Uterus (tissue), 2 donors: ENCODE measurements at regions not wholly inside any gene's neighbourhood (a gene's known extent, or its start where the extent isn't known, plus 50 kb on each side); places are given as distances from the start of the nearest gene placed in this dataset.

Experiments used
- CTCF ChIP-seq, 4 experiments: fragments of 200-600 bp in 2 of 4; fragments of 450-650 bp in 2 of 4; sonication (generic) in 2 of 4; IDR thresholded peaks; one replicate each; pipeline ENCODE4 v1.5.1; 2016 to 2019; ENCODE audit warnings: antibody characterized with exemption in 4 of 4, mild to moderate bottlenecking in 2 of 4, moderate library complexity in 1 of 4
- POLR2A ChIP-seq, 2 donors: fragments of 450-650 bp; IDR thresholded peaks; one replicate each; pipeline ENCODE4 v1.6.1; 2016; ENCODE audit warnings: antibody characterized with exemption in 2 of 2, mild to moderate bottlenecking in 1 of 2, moderate library complexity in 1 of 2

- no peak for TF ChIP-seq CTCF (IDR thresholded peaks at IDR 0.05)
- no peak for TF ChIP-seq POLR2A (IDR thresholded peaks at IDR 0.05)
Observed at GRCh38 chr5:158390577-158390976, 531.6 kb upstream of the CLINT1 start.
